Fibroblast of pulmonary artery (primary cell): ENCODE measurements at regions not wholly inside any gene's neighbourhood (a gene's known extent, or its start where the extent isn't known, plus 50 kb on each side); places are given as distances from the start of the nearest gene placed in this dataset.
A peak's percentile ranks its signal among the peaks of the same experiment; 100 is the strongest.

Source experiments
- DNase-seq: peaks from one replicate; pipeline ENCODE4 v3.0.0-alpha.2; 2010; ENCODE audit warnings: low read depth
- H3K4me3 ChIP-seq: replicated peaks from 2 replicates; pipeline ENCODE4 v1.5.1; 2011; ENCODE audit warnings: low read depth, mild to moderate bottlenecking, control low read depth, low read length, moderate library complexity
- CTCF ChIP-seq: IDR thresholded peaks from 2 replicates; pipeline ENCODE4 v1.5.1; 2011; ENCODE audit warnings: mild to moderate bottlenecking, control low read depth, low read length, inconsistent platforms; ENCODE audit errors: missing control alignments

DNA sequence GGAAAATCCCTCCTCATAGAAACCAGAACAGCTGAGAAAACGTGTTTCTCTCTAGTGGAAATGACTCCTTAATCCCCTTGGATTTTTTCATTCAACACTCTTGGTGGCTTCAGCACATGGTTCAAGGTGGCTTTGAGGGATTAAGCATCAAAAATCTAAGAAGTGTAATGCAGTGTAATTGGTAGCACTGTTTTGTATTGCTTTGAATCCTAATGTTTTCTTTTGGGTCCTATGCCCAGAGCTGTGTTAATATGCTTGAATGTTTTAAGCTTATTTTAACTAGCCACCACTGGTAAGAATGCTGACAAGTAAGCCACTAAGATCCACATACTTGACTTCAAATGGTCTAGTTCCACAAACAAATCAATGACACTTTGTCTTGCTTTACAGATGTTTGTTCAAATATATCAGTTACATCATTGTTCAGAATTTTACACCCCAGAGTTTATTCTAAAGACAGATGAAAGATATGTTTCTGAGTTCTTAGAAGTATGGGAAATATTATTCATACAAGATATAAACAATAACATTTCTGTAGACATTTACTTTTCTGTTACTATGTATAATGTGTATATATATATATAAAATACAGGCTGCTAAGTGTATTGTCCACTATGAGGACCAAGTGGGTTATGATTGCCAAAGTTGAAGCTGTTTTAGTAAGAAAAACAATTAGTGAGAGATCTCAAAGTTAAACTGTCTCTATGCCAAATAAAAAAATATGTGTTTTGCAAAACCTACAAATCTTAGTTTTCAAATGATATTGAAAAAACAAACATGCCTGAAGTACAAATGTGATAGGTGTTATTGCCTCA, 220.8 kb downstream of the OGFRL1 start:
- no peak overlapping the region for H3K4me3 ChIP-seq

GRCh38 chr6:71510057-71510713, 221.6 kb downstream of the OGFRL1 start:
- DNase-seq: peak; percentile 84
- TF ChIP-seq CTCF: peak; percentile 68
- H3K4me3 ChIP-seq: no peak overlapping the region

More for the DNA sequence above, 220.8 kb downstream of the OGFRL1 start:
- no peak for TF ChIP-seq CTCF
- DNase-seq: no peak

- TF ChIP-seq CTCF: no peak
- DNase-seq: no peak
- no peak overlapping the region for H3K4me3 ChIP-seq
Observed at GRCh38 chr6:71510856-71511255, 222.2 kb downstream of the OGFRL1 start.

GRCh38 chr6:71512256-71512655, 223.6 kb downstream of the OGFRL1 start:
- DNase-seq: no peak
- TF ChIP-seq CTCF: no peak
- no peak overlapping the region for H3K4me3 ChIP-seq

GRCh38 chr6:71513036-71513435, 224.4 kb downstream of the OGFRL1 start:
- no peak for TF ChIP-seq CTCF
- DNase-seq: no peak
- H3K4me3 ChIP-seq: no peak overlapping the region

DNA sequence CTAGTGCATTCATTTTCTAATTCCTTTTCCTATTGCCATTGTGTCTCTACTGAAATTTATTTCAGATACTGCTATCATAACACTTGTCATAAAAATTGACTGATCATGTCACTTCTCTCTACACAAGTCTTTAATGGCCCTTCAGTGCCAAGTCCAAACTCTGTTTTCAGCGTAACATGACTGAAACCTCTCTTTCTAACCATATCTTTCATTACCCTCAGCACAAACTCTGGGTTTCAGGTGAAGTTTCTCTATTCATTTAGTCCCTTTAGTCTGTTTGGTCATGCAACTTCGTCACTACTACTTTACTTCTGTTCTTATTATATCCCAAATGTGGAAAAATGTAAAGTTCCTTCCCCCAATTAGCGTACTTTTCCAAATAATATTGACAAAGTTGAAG, 234.9 kb downstream of the OGFRL1 start:
- TF ChIP-seq CTCF: no peak
- DNase-seq: no peak
- H3K4me3 ChIP-seq: no peak overlapping the region
